ENCODE measurements at regions not wholly inside any gene's neighbourhood (a gene's known extent, or its start where the extent isn't known, plus 50 kb on each side); places are given as distances from the start of the nearest gene placed in this dataset.

DNA sequence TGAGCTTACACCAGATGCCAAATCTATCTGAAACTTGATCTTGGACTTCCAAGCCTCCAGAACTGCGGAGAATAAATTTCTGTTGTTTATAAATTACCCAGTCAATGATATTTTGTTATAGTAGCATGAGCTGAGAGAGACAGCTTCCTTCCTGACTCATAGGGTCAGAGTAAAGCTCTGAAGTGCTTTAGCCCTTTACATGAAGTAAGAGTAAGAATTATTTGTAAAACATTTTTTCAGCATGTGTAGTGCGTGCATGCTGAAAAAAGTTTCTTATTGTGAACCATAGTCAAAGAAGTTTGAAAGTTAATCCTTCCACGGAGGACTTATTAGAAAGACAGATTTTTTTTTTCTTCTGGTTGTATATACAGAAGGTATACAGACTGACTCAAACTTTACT lies 172.4 kb downstream of the DMRT2 start (continued):
- TF ChIP-seq, protein P1, sequence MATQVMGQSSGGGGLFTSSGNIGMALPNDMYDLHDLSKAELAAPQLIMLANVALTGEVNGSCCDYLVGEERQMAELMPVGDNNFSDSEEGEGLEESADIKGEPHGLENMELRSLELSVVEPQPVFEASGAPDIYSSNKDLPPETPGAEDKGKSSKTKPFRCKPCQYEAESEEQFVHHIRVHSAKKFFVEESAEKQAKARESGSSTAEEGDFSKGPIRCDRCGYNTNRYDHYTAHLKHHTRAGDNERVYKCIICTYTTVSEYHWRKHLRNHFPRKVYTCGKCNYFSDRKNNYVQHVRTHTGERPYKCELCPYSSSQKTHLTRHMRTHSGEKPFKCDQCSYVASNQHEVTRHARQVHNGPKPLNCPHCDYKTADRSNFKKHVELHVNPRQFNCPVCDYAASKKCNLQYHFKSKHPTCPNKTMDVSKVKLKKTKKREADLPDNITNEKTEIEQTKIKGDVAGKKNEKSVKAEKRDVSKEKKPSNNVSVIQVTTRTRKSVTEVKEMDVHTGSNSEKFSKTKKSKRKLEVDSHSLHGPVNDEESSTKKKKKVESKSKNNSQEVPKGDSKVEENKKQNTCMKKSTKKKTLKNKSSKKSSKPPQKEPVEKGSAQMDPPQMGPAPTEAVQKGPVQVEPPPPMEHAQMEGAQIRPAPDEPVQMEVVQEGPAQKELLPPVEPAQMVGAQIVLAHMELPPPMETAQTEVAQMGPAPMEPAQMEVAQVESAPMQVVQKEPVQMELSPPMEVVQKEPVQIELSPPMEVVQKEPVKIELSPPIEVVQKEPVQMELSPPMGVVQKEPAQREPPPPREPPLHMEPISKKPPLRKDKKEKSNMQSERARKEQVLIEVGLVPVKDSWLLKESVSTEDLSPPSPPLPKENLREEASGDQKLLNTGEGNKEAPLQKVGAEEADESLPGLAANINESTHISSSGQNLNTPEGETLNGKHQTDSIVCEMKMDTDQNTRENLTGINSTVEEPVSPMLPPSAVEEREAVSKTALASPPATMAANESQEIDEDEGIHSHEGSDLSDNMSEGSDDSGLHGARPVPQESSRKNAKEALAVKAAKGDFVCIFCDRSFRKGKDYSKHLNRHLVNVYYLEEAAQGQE (IDR thresholded peaks at IDR 0.05; ENCODE audit: unreplicated experiment), result no peak
- TF ChIP-seq JUNB (IDR thresholded peaks at IDR 0.05; ENCODE audit: unreplicated experiment), result no peak
- no peak for TF ChIP-seq ZNF114 (CRISPR knock-in tag; IDR thresholded peaks at IDR 0.05)
- TF ChIP-seq, protein P2, sequence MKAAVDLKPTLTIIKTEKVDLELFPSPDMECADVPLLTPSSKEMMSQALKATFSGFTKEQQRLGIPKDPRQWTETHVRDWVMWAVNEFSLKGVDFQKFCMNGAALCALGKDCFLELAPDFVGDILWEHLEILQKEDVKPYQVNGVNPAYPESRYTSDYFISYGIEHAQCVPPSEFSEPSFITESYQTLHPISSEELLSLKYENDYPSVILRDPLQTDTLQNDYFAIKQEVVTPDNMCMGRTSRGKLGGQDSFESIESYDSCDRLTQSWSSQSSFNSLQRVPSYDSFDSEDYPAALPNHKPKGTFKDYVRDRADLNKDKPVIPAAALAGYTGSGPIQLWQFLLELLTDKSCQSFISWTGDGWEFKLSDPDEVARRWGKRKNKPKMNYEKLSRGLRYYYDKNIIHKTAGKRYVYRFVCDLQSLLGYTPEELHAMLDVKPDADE (IDR thresholded peaks at IDR 0.05), result no peak
- TF ChIP-seq CREB1 (CRISPR knock-in tag; IDR thresholded peaks at IDR 0.05; ENCODE audit: low read depth), result no peak
- TF ChIP-seq STAT1 (IDR thresholded peaks at IDR 0.05; ENCODE audit: unreplicated experiment), result no peak

DNA sequence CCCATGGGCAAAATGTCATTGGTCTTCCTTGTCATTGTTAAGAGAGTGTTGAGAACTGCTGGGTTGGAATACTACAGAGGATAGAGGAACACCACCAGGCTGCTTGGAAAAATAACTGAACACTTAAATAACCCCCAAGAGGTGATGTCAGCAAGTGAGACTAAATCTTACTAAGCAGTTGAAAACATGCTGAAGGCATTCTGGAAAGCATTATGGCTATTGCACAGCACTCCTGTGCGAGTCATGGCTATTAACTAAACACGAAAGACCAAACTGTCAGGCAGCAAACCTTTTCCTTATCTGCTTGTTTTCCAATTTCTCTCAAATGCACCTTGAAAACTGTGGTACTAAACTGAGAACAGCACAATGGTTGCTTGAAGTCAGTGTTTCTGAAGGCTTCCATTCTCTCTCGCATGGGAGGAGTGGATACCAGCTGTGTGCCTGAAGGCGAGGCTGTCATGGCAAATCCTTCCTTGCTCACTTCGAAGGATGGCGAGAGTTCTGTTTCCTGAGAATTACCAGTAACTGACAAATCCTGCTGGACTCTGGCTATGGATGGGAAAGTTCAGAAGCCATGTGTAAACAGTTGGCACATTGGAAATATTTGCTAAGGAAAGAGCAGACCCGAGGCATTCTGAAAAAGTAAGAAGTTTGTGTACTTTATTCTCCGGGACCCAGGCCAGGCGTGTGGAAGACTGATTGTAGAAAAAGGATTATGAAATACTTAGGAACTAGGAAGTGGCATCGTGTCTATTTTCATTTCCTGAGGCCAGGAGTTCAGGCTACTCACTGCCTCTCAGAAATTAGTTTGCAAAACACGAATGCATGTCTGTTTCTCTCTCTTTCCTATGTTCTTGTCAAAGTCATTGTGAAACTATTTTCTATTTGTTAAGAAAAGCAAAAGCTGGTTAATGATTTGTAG lies 182.1 kb downstream of the DMRT2 start:
- H2AFZ ChIP-seq, result peak overlapping the region; percentile 59; the same call in 1 of the 2 replicates
- H3K27ac Mint-ChIP-seq, result no peak overlapping the region

More for the DNA sequence above, 182.1 kb downstream of the DMRT2 start:
- ATAC-seq, result no peak
- Histone ChIP-seq H3K4me1 (ENCODE audit: insufficient read depth) (no peaks in the 10 kb centered on the region), H3K4me3 (no peak overlapping the region), H3F3A (replicated peaks; ENCODE audit: low read depth) (no peaks in the 10 kb centered on the region), H3K27ac (ENCODE audit: low read depth) (0 out of 2 replicates have a peak overlapping the region, but pooled peaks have one; percentile 39), H3K36me3 (ENCODE audit: insufficient read depth) (no peaks in the 10 kb centered on the region), H3K4me2 (no peak overlapping the region), H3K79me2 (replicated peaks; ENCODE audit: insufficient read depth) (no peaks in the 10 kb centered on the region), H3K9me2 (ENCODE audit: insufficient read depth) (no peaks in the 10 kb centered on the region), H3K27me3 (ENCODE audit: insufficient read depth) (no peaks in the 10 kb centered on the region), H4K20me1 (replicated peaks; ENCODE audit: insufficient read depth) (0 out of 2 replicates have a peak, but pooled peaks cover 3% of the 10 kb centered on the region)
- peaks cover 4% of the 10 kb centered on the region for H3K27me3 Mint-ChIP-seq (ENCODE audit: insufficient read depth, low read depth, poor library complexity)
- TF ChIP-seq JUNB (IDR thresholded peaks at IDR 0.05; ENCODE audit: unreplicated experiment) (no peak), CREB1 (CRISPR knock-in tag; IDR thresholded peaks at IDR 0.05; ENCODE audit: low read depth) (no peak), EZH2 (IDR thresholded peaks at IDR 0.05; ENCODE audit: low read depth, unreplicated experiment) (no peak)
- TF ChIP-seq, protein P1 (IDR thresholded peaks at IDR 0.05; ENCODE audit: unreplicated experiment), result no peak
- H3K9me3 Mint-ChIP-seq, result peaks cover 4% of the 10 kb centered on the region; the same call in 1 of the 3 replicates
- H3K36me3 Mint-ChIP-seq (ENCODE audit: low read depth), result peaks cover 4% of the 10 kb centered on the region; the same call in 1 of the 3 replicates
- H3K4me1 Mint-ChIP-seq, result no peaks in the 10 kb centered on the region
- H3K4me3 Mint-ChIP-seq, result no peak overlapping the region
- no peak for DNase-seq (ENCODE audit: low spot score)

All from GM23338 (cell line).